Endothelial cell of umbilical vein (primary cell): ENCODE measurements at regions not wholly inside any gene's neighbourhood (a gene's known extent, or its start where the extent isn't known, plus 50 kb on each side); places are given as distances from the start of the nearest gene placed in this dataset.
A peak's percentile ranks its signal among the peaks of the same experiment; 100 is the strongest.

Experiments used
- BruUV-seq: library from RNA; stranded (reverse); fragments of 400-500 nt; replicated peaks from 2 replicates; lab custom pipeline; 2021; lab: Mats Ljungman, UMichigan
- CTCF ChIA-PET: fragments of 300-600, 350-600 bp; sonication (Branson Sonifier 250); formaldehyde crosslinking; loops from one replicate; lab custom pipeline; 2021; ENCODE audit warnings: antibody characterized with exemption, inconsistent platforms; lab: Charles Lee
- POLR2A ChIA-PET: fragments of 300-600, 350-600 bp; sonication (Branson Sonifier 250); formaldehyde crosslinking; loops from one replicate; lab custom pipeline; 2021; ENCODE audit warnings: antibody characterized with exemption, inconsistent platforms; lab: Charles Lee
- DNase-seq: peaks from one replicate; pipeline ENCODE4 v3.0.0-alpha.2; 2011; ENCODE audit warnings: low read depth, low spot score
- FAIRE-seq: peaks from 2 replicates; lab custom pipeline; 2011; peaks lifted over from hg19 to GRCh38; lab: Jason Lieb, UNC
- H2AFZ ChIP-seq: 2 replicates; pipeline ENCODE4 v1.6.0; 2012; ENCODE audit warnings: low read depth, low read length, control low read depth, inconsistent platforms
- H3K27ac ChIP-seq: 2 replicates; pipeline ENCODE4 v1.5.1; 2011; ENCODE audit warnings: low read depth, mild to moderate bottlenecking, control low read depth, low read length, moderate library complexity; ENCODE audit not compliant: insufficient read depth
- H3K27me3 ChIP-seq, 2 experiments: 2 replicates each; pipeline versions ENCODE4 v1.6.0 to v1.6.1; 2011; ENCODE audit warnings: low read length in 2 of 2, mixed read lengths in 1 of 2; ENCODE audit not compliant: control insufficient read depth in 2 of 2, insufficient read depth in 2 of 2
- H3K36me3 ChIP-seq, 2 experiments: 2 replicates in 1 of 2; 3 replicates in 1 of 2; pipeline ENCODE4 v1.5.1; 2011; ENCODE audit warnings: low read length in 2 of 2, mild to moderate bottlenecking in 1 of 2, moderate library complexity in 1 of 2; ENCODE audit not compliant: control insufficient read depth in 2 of 2, insufficient read depth in 2 of 2; ENCODE audit errors: extremely low read depth in 1 of 2
- H3K4me1 ChIP-seq: 3 replicates; pipeline ENCODE4 v1.5.1; 2011; ENCODE audit warnings: mild to moderate bottlenecking, low read length; ENCODE audit not compliant: control insufficient read depth, insufficient read depth; ENCODE audit errors: extremely low read depth
- H3K4me2 ChIP-seq: 2 replicates; pipeline ENCODE4 v1.6.1; 2011; ENCODE audit warnings: low read length, control low read depth, mixed read lengths; ENCODE audit not compliant: insufficient read depth
- H3K4me3 ChIP-seq, 3 experiments: fragments of 200-600 bp in 1 of 3; sonication (generic), shearing (Covaris generic) in 1 of 3; replicated peaks in 1 of 3; 2 replicates each; pipeline ENCODE4 v1.5.1; 2011 to 2016; ENCODE audit warnings: control low read depth in 3 of 3, low read length in 3 of 3, mild to moderate bottlenecking in 2 of 3, inconsistent platforms in 1 of 3, low read depth in 1 of 3, moderate library complexity in 1 of 3; ENCODE audit not compliant: insufficient read depth in 1 of 3
- H3K79me2 ChIP-seq: 2 replicates; pipeline ENCODE4 v1.6.0; 2012; ENCODE audit warnings: low read length, inconsistent platforms; ENCODE audit not compliant: control insufficient read depth, insufficient read depth
- H3K9ac ChIP-seq: replicated peaks from 2 replicates; pipeline ENCODE3; 2011; ENCODE audit warnings: low read length, control low read depth; ENCODE audit not compliant: insufficient read depth; ENCODE audit errors: extremely low read depth
- H3K9me1 ChIP-seq: replicated peaks from 3 replicates; pipeline ENCODE4 v1.6.0; 2011; ENCODE audit warnings: mild to moderate bottlenecking, low read length; ENCODE audit not compliant: control insufficient read depth, insufficient read depth; ENCODE audit errors: extremely low read depth
- H3K9me3 ChIP-seq: replicated peaks from 2 replicates; pipeline ENCODE4 v1.5.1; 2012; ENCODE audit warnings: low read length, inconsistent platforms; ENCODE audit not compliant: control insufficient read depth, insufficient read depth
- H4K20me1 ChIP-seq: replicated peaks from 2 replicates; pipeline ENCODE3; 2011; ENCODE audit warnings: mild to moderate bottlenecking, low read length; ENCODE audit not compliant: control insufficient read depth, insufficient read depth; ENCODE audit errors: extremely low read depth
- EZH2 ChIP-seq: IDR thresholded peaks from 2 replicates; pipeline ENCODE4 v1.6.1; 2012; ENCODE audit warnings: borderline replicate concordance, low read depth, mild to moderate bottlenecking, moderate library complexity, low read length, inconsistent platforms; ENCODE audit not compliant: severe bottlenecking
- FOS ChIP-seq: IDR thresholded peaks from 2 replicates; pipeline ENCODE4 v1.6.1; 2011; ENCODE audit warnings: mild to moderate bottlenecking, low read length, moderate library complexity, borderline replicate concordance; ENCODE audit not compliant: insufficient read depth
- GATA2 ChIP-seq: IDR thresholded peaks from 2 replicates; pipeline ENCODE4 v1.7.0; 2011; ENCODE audit warnings: low read depth, mild to moderate bottlenecking, moderate library complexity, mixed read lengths, low read length; ENCODE audit not compliant: insufficient read length, insufficient read depth
- MAX ChIP-seq: IDR thresholded peaks from 2 replicates; pipeline ENCODE4 v1.6.1; 2011; ENCODE audit not compliant: insufficient read depth, insufficient read length
- MYC ChIP-seq: IDR thresholded peaks from one replicate; pipeline ENCODE4 v1.6.1; 2011; ENCODE audit warnings: mild to moderate bottlenecking, low read depth, low read length
- POLR2AphosphoS5 ChIP-seq: IDR thresholded peaks from 2 replicates; pipeline ENCODE4 v1.6.1; 2012; ENCODE audit warnings: low read depth, mild to moderate bottlenecking, control low read depth, low read length, moderate library complexity; ENCODE audit not compliant: insufficient read depth
- dilution Hi-C: fragments of 300-500 bp; cut with MboI; formaldehyde crosslinking; loops from one replicate; pipeline ENCODE4 v1.15.0; 2019; ENCODE audit warnings: low sequenced_read_pairs; ENCODE audit not compliant: extremely low pct_ligation_motif_present
- intact Hi-C: fragments of 100-400 bp; cut with micrococcal nuclease; formaldehyde crosslinking; loops from one replicate; pipeline ENCODE4 v1.10.0; 2022
- TF ChIP-seq, protein P1 (sequence below), 2 donors: IDR thresholded peaks; 1 replicate in 1 of 2; 2 replicates in 1 of 2; pipeline ENCODE4 v1.5.1; 2011; ENCODE audit warnings: low read length in 2 of 2, mild to moderate bottlenecking in 2 of 2, moderate library complexity in 2 of 2, control low read depth in 1 of 2, inconsistent platforms in 1 of 2, low read depth in 1 of 2; ENCODE audit not compliant: insufficient read depth in 1 of 2; ENCODE audit errors: extremely low read depth in 1 of 2

DNA sequence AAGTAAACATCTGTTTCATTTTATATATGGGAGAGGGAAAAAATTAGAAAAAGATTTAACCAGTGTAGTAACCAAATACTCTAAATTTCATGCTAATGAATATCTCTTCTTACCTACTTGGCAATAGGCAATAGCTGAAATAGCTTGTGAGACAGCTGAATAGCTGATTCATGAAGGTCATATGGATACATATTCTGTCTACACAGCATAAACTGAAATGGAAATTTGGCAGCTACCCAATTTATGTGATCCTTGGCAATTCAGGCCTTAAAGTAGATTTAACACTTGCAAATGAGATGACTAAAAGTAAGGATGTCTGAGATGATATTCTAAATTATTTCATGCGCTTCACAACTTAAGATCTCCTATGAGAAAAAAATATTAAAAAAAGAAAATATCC lies 261.2 kb upstream of the SEMA3A start:
- no peaks in the 10 kb centered on the region for H3K36me3 ChIP-seq
- ChIA-PET POLR2A (no interaction called here), CTCF (interaction anchor here (1.2 to 2.4 kb wide), 5 partner anchors 13 to 520 kb away, joined by 3 to 9 read pairs (median 4); no protein-coding TSS in a partner anchor)
- no peak overlapping the region for H3K27ac ChIP-seq
- FAIRE-seq (no peak), DNase-seq (peak; percentile 55)
- BruUV-seq = no TSS peak
- no peak overlapping the region for H3K4me3 ChIP-seq
- H3K27me3 ChIP-seq = no peaks in the 10 kb centered on the region
- no peaks in the 10 kb centered on the region for H3K79me2 ChIP-seq
- no peak for TF ChIP-seq GATA2
- no peak for TF ChIP-seq POLR2AphosphoS5
- dilution Hi-C loops = no loop called here
- no peak overlapping the region for H3K9ac ChIP-seq
- H2AFZ ChIP-seq = no peak overlapping the region
- intact Hi-C loops = loop anchor here (2.0 to 10.0 kb wide), 3 partner anchors 13 to 479 kb away; partner anchors contain the start of gene SEMA3A
- no peaks in the 10 kb centered on the region for H3K9me1 ChIP-seq
- H3K9me3 ChIP-seq = no peaks in the 10 kb centered on the region
- H3K4me2 ChIP-seq = no peak overlapping the region
- H3K4me1 ChIP-seq = no peaks in the 10 kb centered on the region
- no peaks in the 10 kb centered on the region for H4K20me1 ChIP-seq

DNA sequence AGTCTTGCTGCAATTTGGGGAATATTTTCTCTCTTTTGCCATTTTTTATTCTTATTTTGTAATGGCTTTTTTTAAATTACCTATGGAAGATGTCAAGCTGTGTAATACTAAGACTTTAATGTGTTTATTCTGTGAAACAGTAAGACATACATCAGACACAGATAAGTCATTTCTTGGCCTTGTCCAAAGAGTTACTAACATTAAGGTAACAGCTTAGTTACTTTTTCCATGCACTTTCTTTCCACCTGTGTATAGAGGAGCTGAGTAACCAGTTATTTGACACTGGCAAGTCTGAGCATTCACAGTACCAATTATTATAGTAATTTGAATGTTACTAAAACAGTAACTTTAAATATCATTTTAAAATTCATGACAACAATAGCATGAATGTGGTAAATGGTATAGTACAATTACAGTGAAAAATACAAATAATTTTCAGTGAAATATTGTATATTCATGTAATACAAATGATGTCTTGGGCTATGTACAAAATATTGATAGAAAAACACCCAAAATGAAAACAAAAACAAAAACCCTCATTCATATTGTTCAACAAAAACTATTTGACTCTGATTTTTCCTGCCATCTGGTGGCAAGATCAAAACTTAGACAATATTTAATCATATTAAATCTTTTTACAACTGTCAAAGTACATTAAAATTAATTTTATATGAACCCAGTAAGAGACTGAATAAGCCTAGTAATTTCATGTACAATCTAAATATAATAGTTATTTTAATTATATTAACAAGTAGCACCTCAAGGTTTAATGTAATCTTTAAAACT lies 259.8 kb upstream of the SEMA3A start:
- H3K9me3 ChIP-seq = no peaks in the 10 kb centered on the region
- no TSS peak for BruUV-seq
- no peak overlapping the region for H3K9ac ChIP-seq
- no peak overlapping the region for H2AFZ ChIP-seq
- TF ChIP-seq MYC (no peak), FOS (no peak), POLR2AphosphoS5 (no peak), EZH2 (no peak), MAX (no peak)
- TF ChIP-seq, protein P1, sequence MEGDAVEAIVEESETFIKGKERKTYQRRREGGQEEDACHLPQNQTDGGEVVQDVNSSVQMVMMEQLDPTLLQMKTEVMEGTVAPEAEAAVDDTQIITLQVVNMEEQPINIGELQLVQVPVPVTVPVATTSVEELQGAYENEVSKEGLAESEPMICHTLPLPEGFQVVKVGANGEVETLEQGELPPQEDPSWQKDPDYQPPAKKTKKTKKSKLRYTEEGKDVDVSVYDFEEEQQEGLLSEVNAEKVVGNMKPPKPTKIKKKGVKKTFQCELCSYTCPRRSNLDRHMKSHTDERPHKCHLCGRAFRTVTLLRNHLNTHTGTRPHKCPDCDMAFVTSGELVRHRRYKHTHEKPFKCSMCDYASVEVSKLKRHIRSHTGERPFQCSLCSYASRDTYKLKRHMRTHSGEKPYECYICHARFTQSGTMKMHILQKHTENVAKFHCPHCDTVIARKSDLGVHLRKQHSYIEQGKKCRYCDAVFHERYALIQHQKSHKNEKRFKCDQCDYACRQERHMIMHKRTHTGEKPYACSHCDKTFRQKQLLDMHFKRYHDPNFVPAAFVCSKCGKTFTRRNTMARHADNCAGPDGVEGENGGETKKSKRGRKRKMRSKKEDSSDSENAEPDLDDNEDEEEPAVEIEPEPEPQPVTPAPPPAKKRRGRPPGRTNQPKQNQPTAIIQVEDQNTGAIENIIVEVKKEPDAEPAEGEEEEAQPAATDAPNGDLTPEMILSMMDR (IDR thresholded peaks at IDR 0.05; ENCODE audit: extremely low read depth in 1 of 2, insufficient read depth in 1 of 2, low read depth in 1 of 2, low read length in 2 of 2) = no peak
- intact Hi-C loops (loop anchor here (1.0 to 10.0 kb wide), 3 partner anchors 260 to 567 kb away; partner anchors contain the start of gene SEMA3A), dilution Hi-C loops (no loop called here)
- H4K20me1 ChIP-seq = no peaks in the 10 kb centered on the region
- H3K27me3 ChIP-seq = no peaks in the 10 kb centered on the region
- no peaks in the 10 kb centered on the region for H3K79me2 ChIP-seq
- POLR2A ChIA-PET = no interaction called here
- no peak overlapping the region for H3K4me2 ChIP-seq
- no peaks in the 10 kb centered on the region for H3K36me3 ChIP-seq
- no peak overlapping the region for H3K4me3 ChIP-seq
- no peaks in the 10 kb centered on the region for H3K4me1 ChIP-seq
- no peaks in the 10 kb centered on the region for H3K9me1 ChIP-seq
- peak; percentile 8 for DNase-seq
- H3K27ac ChIP-seq = no peak overlapping the region
- CTCF ChIA-PET = interaction anchor here (0.8 to 2.4 kb wide), 13 partner anchors 10 to 568 kb away, joined by 3 to 9 read pairs (median 4); no protein-coding TSS in a partner anchor
- FAIRE-seq = no peak
